ENCODE measurements at regions not wholly inside any gene's neighbourhood (a gene's known extent, or its start where the extent isn't known, plus 50 kb on each side); places are given as distances from the start of the nearest gene placed in this dataset.

DNA sequence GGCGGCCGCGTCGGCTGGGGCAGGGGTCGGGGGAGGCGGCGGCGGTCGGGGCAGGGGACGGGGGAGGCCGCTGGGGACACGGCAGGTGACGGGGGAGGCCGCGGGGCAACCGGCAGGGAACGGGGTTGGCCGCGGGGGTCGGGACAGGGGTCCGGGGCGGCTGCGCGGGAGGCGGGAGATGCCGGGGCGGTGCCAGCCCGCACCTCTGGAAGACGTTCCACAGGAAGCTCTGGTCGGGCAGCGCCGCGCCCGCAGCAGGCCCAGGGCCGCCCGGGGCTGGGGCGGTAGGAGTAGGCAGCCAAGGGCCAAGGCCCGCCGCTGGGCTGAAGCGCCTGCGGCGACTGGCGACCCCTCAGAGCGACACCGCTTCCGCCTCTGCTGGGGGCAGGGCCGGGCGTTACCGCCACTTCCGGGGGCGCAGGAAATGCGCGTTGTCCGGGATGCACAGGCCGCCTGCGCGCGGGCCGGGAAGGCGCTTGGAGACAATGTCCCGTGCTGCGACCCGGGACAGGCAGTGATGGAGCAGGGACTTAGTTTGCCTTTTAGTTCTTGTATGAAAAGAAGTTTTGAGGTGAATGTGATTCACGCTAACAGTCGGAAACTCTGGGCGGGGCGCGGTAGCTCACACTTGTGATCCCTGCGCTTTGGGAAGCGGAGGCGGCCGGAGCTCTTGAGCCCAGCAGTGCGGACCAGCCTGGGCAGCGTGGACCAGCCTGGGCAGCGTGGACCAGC is 110.0 kb upstream of the LPCAT1 start (continued):
- TF ChIP-seq, protein P1, sequence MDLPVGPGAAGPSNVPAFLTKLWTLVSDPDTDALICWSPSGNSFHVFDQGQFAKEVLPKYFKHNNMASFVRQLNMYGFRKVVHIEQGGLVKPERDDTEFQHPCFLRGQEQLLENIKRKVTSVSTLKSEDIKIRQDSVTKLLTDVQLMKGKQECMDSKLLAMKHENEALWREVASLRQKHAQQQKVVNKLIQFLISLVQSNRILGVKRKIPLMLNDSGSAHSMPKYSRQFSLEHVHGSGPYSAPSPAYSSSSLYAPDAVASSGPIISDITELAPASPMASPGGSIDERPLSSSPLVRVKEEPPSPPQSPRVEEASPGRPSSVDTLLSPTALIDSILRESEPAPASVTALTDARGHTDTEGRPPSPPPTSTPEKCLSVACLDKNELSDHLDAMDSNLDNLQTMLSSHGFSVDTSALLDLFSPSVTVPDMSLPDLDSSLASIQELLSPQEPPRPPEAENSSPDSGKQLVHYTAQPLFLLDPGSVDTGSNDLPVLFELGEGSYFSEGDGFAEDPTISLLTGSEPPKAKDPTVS (IDR thresholded peaks at IDR 0.05; ENCODE audit: low read depth, low read length) = no peak
- TF ChIP-seq, protein P2, sequence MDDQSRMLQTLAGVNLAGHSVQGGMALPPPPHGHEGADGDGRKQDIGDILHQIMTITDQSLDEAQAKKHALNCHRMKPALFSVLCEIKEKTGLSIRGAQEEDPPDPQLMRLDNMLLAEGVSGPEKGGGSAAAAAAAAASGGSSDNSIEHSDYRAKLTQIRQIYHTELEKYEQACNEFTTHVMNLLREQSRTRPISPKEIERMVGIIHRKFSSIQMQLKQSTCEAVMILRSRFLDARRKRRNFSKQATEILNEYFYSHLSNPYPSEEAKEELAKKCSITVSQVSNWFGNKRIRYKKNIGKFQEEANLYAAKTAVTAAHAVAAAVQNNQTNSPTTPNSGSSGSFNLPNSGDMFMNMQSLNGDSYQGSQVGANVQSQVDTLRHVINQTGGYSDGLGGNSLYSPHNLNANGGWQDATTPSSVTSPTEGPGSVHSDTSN (IDR thresholded peaks at IDR 0.05; ENCODE audit: insufficient replicate concordance, low read depth, low read length) = no peak
- TF ChIP-seq STAT1 (conservative IDR thresholded peaks at IDR 0.05) (no peak), FOXM1 (IDR thresholded peaks at IDR 0.05; ENCODE audit: low read depth, low read length) (no peak), SUZ12 (IDR thresholded peaks at IDR 0.05; ENCODE audit: unreplicated experiment) (no peak), IRF4 (IDR thresholded peaks at IDR 0.05; ENCODE audit: low read depth, low read length) (0 out of 2 replicates have a peak, but pooled peaks have one; percentile 10), IKZF2 (IDR thresholded peaks at IDR 0.05) (peak; percentile 56 to 62; a peak in 3 of 4 replicates), PAX5 (IDR thresholded peaks at IDR 0.05; ENCODE audit: borderline replicate concordance, low read depth, low read length) (peak; percentile 48; the same call in 1 of the 2 replicates), ZNF24 (IDR thresholded peaks at IDR 0.05) (no peak), CBX3 (IDR thresholded peaks at IDR 0.05; ENCODE audit: borderline replicate concordance, low read depth) (no peak), POLR2A (IDR thresholded peaks at IDR 0.05; ENCODE audit: low read depth, low read length) (peak; percentile 91), HDGF (IDR thresholded peaks at IDR 0.05) (no peak), SMC3 (IDR thresholded peaks at IDR 0.05; ENCODE audit: borderline replicate concordance, low read length) (peak; percentile 9), CREB1 (IDR thresholded peaks at IDR 0.05; ENCODE audit: low read depth) (peak; percentile 94), EP300 (IDR thresholded peaks at IDR 0.05; ENCODE audit: borderline replicate concordance in 1 of 2, control insufficient read depth in 1 of 2, low read depth in 2 of 2, low read length in 2 of 2) (no peak)
- TF ChIP-seq, protein P3, sequence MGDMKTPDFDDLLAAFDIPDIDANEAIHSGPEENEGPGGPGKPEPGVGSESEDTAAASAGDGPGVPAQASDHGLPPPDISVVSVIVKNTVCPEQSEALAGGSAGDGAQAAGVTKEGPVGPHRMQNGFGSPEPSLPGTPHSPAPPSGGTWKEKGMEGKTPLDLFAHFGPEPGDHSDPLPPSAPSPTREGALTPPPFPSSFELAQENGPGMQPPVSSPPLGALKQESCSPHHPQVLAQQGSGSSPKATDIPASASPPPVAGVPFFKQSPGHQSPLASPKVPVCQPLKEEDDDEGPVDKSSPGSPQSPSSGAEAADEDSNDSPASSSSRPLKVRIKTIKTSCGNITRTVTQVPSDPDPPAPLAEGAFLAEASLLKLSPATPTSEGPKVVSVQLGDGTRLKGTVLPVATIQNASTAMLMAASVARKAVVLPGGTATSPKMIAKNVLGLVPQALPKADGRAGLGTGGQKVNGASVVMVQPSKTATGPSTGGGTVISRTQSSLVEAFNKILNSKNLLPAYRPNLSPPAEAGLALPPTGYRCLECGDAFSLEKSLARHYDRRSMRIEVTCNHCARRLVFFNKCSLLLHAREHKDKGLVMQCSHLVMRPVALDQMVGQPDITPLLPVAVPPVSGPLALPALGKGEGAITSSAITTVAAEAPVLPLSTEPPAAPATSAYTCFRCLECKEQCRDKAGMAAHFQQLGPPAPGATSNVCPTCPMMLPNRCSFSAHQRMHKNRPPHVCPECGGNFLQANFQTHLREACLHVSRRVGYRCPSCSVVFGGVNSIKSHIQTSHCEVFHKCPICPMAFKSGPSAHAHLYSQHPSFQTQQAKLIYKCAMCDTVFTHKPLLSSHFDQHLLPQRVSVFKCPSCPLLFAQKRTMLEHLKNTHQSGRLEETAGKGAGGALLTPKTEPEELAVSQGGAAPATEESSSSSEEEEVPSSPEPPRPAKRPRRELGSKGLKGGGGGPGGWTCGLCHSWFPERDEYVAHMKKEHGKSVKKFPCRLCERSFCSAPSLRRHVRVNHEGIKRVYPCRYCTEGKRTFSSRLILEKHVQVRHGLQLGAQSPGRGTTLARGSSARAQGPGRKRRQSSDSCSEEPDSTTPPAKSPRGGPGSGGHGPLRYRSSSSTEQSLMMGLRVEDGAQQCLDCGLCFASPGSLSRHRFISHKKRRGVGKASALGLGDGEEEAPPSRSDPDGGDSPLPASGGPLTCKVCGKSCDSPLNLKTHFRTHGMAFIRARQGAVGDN (IDR thresholded peaks at IDR 0.05) = peak; percentile 80
- TF ChIP-seq, protein P4, sequence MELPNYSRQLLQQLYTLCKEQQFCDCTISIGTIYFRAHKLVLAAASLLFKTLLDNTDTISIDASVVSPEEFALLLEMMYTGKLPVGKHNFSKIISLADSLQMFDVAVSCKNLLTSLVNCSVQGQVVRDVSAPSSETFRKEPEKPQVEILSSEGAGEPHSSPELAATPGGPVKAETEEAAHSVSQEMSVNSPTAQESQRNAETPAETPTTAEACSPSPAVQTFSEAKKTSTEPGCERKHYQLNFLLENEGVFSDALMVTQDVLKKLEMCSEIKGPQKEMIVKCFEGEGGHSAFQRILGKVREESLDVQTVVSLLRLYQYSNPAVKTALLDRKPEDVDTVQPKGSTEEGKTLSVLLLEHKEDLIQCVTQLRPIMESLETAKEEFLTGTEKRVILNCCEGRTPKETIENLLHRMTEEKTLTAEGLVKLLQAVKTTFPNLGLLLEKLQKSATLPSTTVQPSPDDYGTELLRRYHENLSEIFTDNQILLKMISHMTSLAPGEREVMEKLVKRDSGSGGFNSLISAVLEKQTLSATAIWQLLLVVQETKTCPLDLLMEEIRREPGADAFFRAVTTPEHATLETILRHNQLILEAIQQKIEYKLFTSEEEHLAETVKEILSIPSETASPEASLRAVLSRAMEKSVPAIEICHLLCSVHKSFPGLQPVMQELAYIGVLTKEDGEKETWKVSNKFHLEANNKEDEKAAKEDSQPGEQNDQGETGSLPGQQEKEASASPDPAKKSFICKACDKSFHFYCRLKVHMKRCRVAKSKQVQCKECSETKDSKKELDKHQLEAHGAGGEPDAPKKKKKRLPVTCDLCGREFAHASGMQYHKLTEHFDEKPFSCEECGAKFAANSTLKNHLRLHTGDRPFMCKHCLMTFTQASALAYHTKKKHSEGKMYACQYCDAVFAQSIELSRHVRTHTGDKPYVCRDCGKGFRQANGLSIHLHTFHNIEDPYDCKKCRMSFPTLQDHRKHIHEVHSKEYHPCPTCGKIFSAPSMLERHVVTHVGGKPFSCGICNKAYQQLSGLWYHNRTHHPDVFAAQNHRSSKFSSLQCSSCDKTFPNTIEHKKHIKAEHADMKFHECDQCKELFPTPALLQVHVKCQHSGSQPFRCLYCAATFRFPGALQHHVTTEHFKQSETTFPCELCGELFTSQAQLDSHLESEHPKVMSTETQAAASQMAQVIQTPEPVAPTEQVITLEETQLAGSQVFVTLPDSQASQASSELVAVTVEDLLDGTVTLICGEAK (IDR thresholded peaks at IDR 0.05; ENCODE audit: borderline replicate concordance) = peak; percentile 85
- TF ChIP-seq, protein P5, sequence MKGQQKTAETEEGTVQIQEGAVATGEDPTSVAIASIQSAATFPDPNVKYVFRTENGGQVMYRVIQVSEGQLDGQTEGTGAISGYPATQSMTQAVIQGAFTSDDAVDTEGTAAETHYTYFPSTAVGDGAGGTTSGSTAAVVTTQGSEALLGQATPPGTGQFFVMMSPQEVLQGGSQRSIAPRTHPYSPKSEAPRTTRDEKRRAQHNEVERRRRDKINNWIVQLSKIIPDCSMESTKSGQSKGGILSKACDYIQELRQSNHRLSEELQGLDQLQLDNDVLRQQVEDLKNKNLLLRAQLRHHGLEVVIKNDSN (IDR thresholded peaks at IDR 0.05; ENCODE audit: borderline replicate concordance, extremely low read length, insufficient read depth, low read depth, low read length) = no peak

Measured in GM12878 (cell line).